SK-N-SH (cell line): ENCODE measurements at regions not wholly inside any gene's neighbourhood (a gene's known extent, or its start where the extent isn't known, plus 50 kb on each side); places are given as distances from the start of the nearest gene placed in this dataset.

Experiments
- CHD2 ChIP-seq: fragments of 150-350 bp; IDR thresholded peaks from 2 replicates; pipeline ENCODE4 v1.6.1; 2018; ENCODE audit warnings: low read length; ENCODE audit not compliant: partially characterized antibody
- EZH2phosphoT487 ChIP-seq: fragments of 200-600 bp; sonication (generic); IDR thresholded peaks from 2 replicates; pipeline ENCODE4 v1.6.1; 2017; ENCODE audit warnings: low read depth, mixed run types, mild to moderate bottlenecking, antibody characterized with exemption, moderate library complexity, borderline replicate concordance
- GABPA ChIP-seq: IDR thresholded peaks from 2 replicates; pipeline ENCODE4 v1.4.0; 2012; ENCODE audit warnings: low read depth, mild to moderate bottlenecking
- NFIC ChIP-seq: IDR thresholded peaks from 2 replicates; pipeline ENCODE4 v1.4.0; 2012; ENCODE audit warnings: borderline replicate concordance
- RCOR1 ChIP-seq: fragments of 150-350 bp; IDR thresholded peaks from 2 replicates; pipeline ENCODE4 v1.6.1; 2017; ENCODE audit warnings: antibody characterized with exemption, low read length
- SMC3 ChIP-seq: IDR thresholded peaks from 2 replicates; pipeline ENCODE4 v1.6.1; 2012; ENCODE audit warnings: low read depth, low read length, improper control_type of control experiment
- TF ChIP-seq, protein P1 (sequence below): fragments of 150-350 bp; IDR thresholded peaks from 2 replicates; pipeline ENCODE4 v1.6.1; 2017; ENCODE audit warnings: antibody characterized with exemption, low read length, low read depth, borderline replicate concordance
- TF ChIP-seq, protein P2 (sequence below): fragments of 200-600 bp; sonication (generic); IDR thresholded peaks from 2 replicates; pipeline ENCODE4 v1.6.1; 2017; ENCODE audit warnings: antibody characterized with exemption, mild to moderate bottlenecking, moderate library complexity
- TF ChIP-seq, protein P3 (sequence below): IDR thresholded peaks from 2 replicates; pipeline ENCODE4 v1.4.0; 2012; ENCODE audit warnings: low read depth

DNA sequence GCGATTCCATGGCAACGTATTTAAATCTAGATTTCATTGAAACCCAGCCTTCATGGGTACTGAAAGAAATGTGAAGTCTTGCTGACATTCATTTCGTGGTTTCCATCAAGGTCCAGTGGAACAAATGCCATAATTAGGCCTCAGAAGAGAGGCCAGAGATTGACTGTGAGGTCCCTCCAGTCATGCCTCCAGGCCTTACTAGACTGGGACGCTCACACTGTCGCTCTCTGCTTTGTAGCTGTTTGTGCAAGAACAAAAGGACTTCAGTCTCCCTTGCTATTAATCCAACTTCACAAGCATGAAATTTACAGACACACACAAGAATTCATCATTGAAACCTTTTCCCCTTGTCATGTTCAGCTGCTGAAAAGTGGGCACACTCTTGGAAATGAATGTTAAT, 180.4 kb upstream of the FOXD3 start:
- TF ChIP-seq, protein P1, sequence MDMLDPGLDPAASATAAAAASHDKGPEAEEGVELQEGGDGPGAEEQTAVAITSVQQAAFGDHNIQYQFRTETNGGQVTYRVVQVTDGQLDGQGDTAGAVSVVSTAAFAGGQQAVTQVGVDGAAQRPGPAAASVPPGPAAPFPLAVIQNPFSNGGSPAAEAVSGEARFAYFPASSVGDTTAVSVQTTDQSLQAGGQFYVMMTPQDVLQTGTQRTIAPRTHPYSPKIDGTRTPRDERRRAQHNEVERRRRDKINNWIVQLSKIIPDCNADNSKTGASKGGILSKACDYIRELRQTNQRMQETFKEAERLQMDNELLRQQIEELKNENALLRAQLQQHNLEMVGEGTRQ = no peak
- TF ChIP-seq, protein P2, sequence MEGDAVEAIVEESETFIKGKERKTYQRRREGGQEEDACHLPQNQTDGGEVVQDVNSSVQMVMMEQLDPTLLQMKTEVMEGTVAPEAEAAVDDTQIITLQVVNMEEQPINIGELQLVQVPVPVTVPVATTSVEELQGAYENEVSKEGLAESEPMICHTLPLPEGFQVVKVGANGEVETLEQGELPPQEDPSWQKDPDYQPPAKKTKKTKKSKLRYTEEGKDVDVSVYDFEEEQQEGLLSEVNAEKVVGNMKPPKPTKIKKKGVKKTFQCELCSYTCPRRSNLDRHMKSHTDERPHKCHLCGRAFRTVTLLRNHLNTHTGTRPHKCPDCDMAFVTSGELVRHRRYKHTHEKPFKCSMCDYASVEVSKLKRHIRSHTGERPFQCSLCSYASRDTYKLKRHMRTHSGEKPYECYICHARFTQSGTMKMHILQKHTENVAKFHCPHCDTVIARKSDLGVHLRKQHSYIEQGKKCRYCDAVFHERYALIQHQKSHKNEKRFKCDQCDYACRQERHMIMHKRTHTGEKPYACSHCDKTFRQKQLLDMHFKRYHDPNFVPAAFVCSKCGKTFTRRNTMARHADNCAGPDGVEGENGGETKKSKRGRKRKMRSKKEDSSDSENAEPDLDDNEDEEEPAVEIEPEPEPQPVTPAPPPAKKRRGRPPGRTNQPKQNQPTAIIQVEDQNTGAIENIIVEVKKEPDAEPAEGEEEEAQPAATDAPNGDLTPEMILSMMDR = no peak
- TF ChIP-seq NFIC (no peak), EZH2phosphoT487 (no peak), CHD2 (no peak), SMC3 (no peak), RCOR1 (no peak), GABPA (no peak)
- TF ChIP-seq, protein P3, sequence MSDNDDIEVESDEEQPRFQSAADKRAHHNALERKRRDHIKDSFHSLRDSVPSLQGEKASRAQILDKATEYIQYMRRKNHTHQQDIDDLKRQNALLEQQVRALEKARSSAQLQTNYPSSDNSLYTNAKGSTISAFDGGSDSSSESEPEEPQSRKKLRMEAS = no peak
